T-helper 1 cell treated with Interleukin-12 subunit alpha and Interleukin-12 subunit beta and Interleukin-4 antibody, amounts not matched to agents 30 ng/mL and 1 ng/mL, for 36 hours (primary cell): ENCODE measurements at regions not wholly inside any gene's neighbourhood (a gene's known extent, or its start where the extent isn't known, plus 50 kb on each side); places are given as distances from the start of the nearest gene placed in this dataset.

Source experiments
- intact Hi-C: fragments of 100-400 bp; cut with micrococcal nuclease; formaldehyde crosslinking; loops from one replicate; pipeline ENCODE4 v1.15.1; 2024

DNA sequence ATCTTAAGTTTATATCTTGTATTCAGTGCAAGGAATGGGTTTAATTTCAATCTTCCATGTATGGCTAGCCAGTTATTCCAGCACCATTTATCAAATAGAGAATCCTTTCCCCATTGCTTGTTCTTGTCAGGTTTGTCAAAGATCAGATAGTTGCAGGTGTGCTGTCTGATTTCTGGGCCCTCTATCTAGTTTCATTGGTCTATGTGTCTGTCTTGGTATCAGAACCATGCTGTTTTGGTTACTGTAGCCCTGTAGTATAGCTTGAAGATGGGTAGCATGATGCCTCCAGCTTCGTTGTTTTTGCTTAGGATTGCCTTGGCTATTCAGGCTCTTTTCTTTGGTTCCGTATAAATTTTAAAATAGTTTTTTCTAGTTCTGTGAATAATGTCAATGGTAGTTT, 200.0 kb downstream of the MANEA start:
- intact Hi-C loops, result no loop called here

DNA sequence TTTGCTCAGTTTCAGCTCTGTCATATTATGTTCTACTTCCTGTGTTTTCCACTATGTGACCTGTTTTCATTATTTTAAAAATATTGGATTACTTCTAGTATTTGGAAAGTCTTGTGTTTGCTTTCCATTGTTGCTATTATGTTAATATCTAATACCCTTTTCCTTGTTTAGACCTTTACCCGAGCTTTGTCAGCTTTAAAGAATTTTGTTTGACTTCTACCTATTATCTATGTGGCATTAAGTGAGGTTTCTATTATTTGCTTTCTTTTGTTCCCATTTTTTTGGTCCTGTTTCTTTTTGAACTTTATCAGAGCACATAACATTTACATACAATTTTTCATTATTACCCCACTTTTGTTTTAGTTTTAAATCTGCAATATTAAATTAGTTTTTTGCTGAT, 202.7 kb downstream of the MANEA start:
- intact Hi-C loops, result no loop called here

DNA sequence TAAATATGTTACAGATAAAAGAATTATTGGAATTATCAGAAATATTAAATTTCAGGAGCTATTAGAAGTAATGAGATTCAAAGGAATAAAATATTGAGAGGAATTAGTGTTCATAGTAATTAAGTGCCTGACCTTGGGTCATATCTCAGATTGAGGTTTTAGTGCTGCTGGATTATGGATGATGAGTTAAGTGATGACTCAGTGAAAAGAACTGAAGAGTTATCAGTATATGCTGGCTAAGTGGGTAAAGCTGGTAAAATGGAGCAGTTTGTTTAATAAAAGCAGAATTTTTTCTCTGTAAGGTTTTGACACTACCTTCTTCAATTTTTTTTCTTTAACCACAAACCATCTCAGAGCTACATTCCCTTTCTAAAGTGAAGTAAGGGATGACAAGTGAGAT, 206.7 kb downstream of the MANEA start:
- intact Hi-C loops, result no loop called here

DNA sequence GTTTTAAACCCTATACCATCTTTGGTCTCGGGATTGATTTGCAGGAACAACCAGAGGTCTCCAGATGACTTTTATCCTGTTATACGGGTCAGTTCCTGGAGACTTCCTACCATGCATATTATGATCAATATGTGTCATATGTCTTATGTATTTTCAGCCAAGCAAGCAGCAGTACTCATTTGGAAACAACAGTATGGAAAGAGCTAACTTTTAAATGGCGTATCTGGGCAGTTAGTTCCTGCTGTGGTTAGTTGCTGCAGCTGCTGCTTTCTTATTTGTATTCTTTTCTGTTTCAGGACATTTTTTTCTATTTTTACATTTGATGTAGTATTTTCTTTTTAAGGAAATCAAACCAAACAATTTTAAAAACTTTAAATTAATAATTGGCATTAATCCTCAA, 207.5 kb downstream of the MANEA start:
- intact Hi-C loops, result no loop called here

DNA sequence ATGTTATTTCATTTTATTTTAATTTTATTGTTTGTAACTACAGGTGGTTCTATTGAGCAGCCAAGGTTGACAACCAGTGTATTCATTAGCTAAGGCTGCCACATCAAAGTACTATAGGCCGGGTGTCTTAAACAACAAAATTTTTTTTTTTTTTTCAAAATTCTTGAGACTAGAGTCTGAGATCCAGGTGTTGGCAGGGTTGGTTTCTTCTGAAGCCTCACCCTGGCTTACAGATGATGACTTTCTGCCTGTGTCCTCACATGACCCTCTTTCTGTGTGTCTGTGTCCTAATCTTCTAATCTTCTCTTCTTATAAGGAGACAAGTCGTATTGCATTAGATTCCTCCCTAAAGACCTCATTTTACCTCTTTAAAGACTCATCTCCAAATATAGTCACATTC, 208.4 kb downstream of the MANEA start:
- intact Hi-C loops, result no loop called here

DNA sequence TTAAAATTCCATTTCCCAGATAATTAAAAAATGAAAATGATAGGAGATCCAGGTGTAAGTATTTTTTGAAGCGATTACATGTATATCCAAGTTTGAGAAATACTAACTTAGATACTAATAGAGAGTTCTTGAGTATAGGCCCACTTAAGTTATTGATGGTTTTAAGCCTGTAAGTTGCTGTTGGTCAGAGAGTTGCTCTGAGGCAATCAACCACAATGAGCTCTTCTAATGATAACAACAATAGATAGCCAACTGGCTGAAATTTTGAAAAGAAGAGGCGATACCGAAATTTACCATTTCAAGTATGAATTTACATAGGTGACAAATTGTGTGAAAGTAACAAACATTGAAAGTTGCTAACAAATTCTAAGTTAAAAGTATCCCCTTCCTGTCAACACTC, 209.5 kb downstream of the MANEA start:
- intact Hi-C loops, result no loop called here

DNA sequence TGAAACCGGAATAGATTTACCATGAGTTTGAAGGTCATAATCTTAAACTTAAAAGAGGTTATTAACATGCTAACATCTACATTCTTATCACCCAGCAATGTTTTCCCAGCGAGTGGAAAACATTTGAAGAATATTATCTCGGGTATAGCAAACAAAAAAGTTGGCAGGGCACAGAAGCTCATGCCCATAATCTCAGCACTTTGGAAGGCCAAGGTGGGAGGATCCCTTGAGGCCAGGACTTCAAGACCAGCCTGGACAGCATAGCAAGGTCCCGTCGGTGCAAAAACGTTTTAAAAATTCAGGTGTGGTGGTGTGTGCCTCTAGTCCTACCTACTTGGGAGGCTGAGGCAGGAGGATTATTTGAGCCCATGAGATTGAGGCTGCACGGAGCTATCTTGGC, 213.5 kb downstream of the MANEA start:
- intact Hi-C loops, result no loop called here

DNA sequence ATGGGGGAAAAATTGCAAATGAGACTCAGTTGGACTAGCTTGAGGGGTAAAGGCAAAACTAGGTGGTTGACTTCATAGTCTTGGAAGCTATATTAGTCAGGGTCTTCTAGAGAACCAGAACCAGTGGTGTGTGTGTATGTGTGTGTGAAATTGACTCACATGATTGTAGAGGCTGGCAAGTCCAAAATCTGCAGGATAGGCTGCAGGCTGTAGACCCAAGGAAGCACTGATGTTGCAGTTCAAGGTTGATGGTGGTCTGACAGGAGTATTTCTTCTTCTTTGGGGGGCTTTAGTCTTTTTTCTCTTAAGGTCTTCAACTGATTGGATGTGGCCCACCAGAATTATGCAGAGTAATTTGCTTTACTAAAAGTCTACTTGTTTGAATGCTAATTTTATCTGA, 217.4 kb downstream of the MANEA start:
- intact Hi-C loops, result no loop called here

DNA sequence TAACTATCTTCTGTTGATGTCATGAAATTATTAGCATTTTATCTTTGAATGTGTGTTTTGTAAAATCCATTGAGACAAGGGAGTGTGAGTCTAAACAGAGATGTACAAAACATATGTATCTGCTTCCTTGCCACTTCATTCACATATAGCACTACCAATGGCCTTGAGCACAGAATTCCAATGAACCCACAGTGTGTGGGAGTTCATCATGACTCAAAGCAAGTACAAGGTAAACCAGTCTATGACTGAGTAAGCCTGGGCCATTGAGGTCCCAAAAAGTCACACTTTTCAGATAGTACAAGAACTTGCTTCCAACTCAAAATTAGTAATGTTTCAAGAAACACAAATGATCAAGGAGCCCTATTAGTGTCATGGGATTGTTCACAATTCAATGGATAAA, 218.6 kb downstream of the MANEA start:
- intact Hi-C loops, result no loop called here

DNA sequence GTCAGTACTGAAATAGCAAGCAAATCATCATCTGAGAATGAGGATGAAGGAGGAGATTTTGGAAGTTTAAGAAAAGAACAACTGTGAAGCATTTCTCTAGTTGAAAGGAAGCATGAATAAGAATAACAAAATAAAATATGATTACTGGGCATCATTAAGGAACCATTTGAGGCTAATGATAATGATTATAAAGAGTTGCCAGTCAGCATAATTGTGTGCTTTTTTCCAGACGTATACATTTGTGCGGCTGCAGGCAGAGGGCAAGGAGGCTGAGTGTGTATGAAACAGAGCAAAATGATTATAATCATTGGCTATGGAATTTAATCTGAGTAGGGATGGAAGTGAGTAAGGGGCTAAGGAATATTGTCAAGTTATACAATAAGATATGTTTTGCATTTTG, 218.7 kb upstream of the FUT9 start:
- intact Hi-C loops, result no loop called here

DNA sequence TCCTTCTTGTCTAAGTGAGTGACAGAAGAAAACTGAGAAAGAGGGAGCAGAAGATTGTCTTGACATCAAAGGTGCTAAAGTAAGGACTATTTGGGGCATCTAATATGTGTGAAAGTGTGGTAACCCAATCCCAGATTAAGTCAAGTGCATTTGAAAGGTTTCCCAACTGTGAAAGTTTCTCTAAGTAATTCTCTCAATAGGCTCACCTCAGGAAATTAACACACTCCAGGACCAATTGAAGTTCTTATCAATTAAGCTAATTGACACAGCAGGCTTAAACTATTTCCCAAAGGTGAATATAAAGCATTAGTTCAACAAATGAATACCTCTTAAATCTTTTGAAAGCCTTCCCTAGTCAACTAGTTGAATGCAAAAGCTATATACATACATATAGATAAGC, 212.8 kb upstream of the FUT9 start:
- intact Hi-C loops, result no loop called here

DNA sequence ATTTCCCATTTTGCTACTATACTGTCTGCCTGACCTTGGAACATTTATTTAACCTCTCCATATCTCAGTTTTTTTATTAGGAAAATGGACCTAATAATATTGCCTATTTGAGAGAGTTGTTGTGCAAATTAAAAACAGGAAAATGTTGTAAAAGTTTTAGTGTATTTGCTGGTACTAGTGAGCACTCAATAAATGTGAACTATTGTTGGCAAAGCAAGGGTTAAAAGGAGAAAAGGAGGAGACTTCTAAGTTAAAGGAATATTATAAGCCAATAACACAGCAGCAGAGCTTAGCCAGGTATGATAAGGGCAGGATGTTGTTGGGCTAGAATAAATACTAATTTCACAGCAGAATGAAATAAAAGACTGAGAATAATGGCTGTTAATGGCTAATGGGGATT, 211.9 kb upstream of the FUT9 start:
- intact Hi-C loops, result no loop called here

DNA sequence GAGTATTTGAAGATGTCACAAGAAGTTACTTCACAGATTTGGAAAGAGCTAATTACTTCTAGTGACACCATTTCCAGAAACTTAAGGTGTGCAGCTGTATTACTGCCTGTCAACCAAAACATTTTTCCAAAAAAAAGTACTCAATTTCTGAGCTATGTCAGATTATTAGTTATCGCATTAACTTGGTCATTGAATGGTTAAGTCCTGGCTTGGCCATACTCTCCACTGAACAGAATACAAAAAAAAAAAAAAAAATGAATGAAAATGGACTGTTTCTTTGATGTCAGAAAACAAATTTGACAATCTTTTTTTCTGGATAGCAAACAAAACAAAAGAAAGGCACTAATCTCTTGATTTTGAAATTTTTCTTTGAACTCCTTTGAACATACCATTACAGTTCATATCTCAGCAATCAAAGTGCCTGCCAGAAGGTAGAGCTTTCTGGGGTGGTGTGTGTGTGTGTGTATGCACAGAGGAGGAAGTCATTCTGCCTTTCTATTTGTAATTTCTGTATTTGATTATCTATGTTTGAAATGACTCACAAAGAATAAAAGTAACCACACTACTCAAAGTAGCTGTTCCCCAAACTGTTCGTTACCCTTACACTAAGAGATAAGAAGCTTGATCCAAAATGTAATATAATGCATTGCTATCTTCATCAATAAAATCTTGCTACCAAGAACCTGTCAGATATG, 210.8 kb upstream of the FUT9 start:
- intact Hi-C loops, result no loop called here

DNA sequence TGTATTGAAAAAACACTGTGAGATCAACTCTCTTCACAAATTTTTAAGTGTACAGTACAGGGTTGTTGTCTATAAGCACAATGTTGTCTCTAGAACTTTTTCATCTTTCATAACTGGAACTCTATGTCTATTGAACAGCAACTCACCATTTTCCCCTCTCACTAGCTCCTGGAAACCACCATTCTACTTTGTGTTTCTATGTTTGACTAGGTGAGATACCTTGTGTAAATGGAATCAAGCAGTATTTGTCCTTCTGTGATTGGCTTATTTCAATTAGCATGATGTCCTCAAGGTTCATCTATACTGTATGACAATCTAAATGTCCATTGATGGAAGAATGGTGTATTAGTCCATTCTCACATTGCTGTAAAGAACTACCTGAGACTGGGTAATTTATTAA, 210.1 kb upstream of the FUT9 start:
- intact Hi-C loops, result no loop called here

DNA sequence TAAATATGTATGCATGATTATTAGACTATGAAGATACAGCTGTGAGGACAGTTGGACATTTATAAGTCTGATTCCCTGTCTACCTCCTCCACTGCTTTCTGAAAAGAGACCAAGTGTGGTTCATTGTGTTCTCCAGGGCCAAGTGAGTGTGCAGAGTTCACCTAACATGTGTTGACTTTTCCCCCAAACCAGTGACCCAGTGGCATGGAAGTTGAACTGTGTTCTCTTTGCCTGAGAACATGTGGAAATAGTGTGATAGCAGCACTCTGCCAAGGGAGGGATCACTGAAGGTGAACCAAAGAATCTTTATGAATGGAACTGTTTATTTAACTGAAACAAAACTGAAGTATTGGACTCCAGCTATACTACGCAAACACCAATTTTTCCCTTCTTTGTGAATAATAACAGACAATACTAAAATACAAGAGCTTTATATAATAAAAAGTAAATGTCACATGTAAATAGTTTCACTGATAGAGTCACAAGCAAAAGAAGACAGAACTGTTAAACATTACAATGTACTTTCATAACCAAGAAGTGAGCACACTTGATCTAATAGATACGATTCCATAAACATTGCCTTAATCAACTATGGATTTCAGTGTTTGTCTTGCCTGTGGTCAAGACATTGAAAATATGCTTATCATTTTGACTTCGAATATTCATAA, 200.3 kb upstream of the FUT9 start:
- intact Hi-C loops, result no loop called here

DNA sequence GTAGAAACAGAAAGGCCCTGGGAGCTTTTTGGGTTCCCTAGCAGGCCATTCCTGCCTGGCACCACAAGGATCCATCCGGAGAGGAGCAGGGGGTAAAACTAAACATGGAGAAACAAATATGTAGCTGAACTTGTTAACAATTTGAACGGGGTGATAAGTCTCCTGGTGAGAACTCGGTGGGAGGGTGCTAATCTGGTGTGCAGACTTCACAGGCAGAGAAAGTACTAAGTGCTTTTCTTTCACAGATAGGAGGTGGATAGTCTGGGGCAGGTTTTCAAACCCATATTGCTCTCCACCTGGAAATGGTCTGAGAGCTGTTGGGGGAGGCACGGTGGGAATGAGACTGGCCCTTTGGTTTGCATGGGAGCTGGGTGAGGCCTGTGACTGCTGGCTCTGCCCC, 196.3 kb upstream of the FUT9 start:
- intact Hi-C loops, result no loop called here

DNA sequence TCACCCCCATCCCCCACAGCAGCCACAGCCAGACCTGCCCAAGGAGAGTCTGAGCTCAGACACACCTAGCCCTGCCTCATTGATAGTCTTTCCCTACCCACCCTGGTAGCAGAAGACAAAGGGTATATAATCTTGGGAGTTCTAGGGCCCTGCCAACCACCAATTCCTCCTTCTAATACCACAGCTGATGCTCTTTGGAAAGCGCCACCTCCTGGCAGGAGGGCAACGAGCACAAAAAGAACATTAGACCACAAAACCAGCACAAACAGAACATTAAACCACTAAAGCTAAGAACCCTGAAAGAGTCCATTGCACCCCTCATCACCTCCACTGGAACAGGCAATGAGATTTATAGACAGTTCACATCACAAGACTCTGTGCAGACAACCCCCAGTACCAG, 195.8 kb upstream of the FUT9 start:
- intact Hi-C loops, result loop anchor here (2.0 kb wide), 1 partner anchor 387 kb away; no protein-coding TSS in a partner anchor

DNA sequence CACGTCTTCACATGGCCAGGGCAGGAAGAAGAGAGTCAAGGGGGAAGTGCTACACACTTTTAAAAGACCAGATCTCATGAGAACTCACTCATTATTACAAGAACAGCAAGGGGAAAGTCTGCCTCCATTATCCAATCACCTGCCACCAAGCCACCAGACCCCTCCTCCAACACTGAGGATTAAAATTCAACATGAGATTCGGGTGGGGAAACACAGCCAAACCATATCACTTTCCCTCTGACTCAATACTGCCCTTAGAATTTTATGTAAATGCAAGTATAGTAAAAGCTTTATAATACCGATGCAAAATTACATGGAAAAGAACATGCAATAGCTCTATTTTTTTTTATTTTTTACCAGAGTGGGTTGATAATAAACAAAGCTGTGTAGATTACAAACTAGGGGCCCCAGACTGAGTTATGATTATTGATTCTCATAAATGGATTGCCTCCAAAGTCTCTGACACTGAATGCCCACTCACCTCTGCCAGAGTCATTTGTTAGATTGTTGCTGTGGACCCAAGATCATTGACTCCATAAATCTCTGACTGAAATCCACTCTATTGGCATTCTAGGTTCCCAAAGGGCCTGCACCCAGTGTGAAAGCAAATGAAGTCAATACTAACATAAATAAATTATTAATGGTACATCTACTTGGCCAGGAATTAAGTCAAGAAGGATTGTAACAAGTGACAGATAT, 184.8 kb upstream of the FUT9 start:
- intact Hi-C loops, result no loop called here

DNA sequence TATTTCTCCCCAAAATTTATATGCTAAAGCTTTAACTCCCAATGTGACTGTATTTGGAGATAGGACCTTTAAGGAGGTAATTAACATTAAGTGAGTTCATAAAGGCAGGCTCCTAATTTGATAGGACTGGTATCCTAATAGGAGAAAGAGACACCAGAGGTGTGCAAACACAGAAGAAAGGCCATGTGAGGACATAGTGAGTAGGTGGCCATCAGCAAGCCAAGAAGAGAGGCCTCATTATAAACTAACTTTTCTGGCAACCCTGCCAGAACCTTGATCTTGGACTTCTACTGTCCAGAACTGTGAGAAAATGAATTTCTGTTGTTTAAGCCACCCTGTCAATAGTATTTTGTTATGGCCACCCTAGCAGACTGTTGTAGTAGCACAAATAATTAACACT, 177.9 kb upstream of the FUT9 start:
- intact Hi-C loops, result no loop called here

DNA sequence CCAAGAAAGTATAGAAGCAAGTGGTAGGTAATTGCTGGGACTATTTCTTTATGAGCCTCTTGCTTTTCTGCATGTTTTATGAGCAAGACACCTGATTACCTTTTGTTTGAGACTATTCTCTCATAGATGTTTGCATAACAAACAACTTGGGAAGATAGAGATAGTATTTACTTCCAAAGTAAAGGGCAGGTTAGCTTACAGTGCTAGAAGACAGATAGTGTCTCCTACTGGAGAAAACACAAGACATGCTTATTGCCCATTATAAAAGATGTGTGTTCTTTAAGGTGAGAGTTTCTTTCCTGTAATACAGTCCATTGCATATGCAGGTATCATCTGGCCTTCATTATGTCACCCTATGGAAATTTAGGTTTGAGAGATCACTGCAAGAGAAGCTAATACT, 174.2 kb upstream of the FUT9 start:
- intact Hi-C loops, result no loop called here

DNA sequence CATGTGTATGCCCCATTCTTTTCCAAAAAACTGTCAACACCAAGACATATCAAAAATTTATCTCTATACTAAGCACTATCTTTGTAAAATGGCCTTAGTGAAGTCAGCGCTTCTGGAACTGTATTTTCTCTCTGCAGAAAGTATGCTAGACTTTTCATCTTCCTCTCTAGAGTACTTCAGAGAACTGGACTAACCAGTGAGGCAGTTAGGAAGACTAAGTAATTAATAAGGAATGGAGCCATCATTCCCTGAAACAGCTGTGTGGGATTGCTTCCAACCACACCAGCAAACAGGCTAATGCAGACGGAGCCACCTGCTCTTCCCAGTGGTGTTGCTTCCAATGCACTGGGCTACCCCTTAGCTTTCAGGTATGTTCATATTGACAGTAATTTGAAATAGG, 169.1 kb upstream of the FUT9 start:
- intact Hi-C loops, result no loop called here

DNA sequence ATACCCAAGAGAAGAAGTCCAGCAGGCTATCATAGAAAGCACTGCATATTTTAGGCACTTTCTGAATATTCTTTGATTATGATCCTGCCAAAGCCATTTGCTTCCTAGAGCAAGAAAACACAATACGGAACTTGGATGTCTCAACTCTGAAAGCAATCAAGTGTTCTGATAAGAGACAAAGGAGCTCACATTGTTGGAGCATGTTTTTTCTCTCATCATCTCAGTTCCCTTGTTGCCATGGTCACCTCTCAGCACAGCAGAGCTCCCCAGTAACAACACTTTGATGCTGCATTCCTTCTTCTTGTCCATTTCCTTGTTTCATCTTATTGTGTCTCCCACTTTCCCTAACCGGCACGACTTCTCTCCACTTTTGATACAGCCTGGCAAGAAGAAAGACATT, 168.7 kb upstream of the FUT9 start:
- intact Hi-C loops, result no loop called here

DNA sequence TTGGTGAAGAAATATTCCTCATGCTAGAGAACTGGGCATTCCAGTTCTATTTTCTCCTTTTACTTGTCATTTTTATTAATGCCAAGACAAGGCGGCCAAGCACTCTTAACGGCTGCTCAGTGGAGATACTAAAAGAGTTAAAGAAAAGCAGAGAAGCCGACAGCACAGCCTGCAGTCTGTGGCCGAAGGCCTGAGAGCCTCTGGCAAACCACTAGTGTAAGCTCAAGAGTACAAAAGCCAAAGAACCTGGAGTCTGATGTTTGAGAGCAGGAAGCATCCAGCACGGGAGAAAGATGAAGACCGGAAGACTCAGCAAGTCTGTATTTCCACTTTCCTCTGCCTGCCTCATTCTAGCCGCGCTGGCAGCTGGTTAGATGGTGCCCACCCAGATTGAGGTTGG, 167.1 kb upstream of the FUT9 start:
- intact Hi-C loops, result no loop called here
